Right renal pelvis (tissue), 4 donors: ENCODE measurements at regions not wholly inside any gene's neighbourhood (a gene's known extent, or its start where the extent isn't known, plus 50 kb on each side); places are given as distances from the start of the nearest gene placed in this dataset.
A peak's percentile ranks its signal among the peaks of the same experiment; 100 is the strongest.
"Not testable (repeated sequence)": the region's sequence is repeated elsewhere in the genome, so short reads cannot be mapped to it uniquely, and the experiment has no call there.

Experiments
- DNase-seq, 4 donors: peaks; one replicate each; pipeline ENCODE4 v3.0.0-alpha.2; 2013; ENCODE audit warnings: low read depth in 4 of 4, low spot score in 3 of 4, missing footprints in 1 of 4

DNA sequence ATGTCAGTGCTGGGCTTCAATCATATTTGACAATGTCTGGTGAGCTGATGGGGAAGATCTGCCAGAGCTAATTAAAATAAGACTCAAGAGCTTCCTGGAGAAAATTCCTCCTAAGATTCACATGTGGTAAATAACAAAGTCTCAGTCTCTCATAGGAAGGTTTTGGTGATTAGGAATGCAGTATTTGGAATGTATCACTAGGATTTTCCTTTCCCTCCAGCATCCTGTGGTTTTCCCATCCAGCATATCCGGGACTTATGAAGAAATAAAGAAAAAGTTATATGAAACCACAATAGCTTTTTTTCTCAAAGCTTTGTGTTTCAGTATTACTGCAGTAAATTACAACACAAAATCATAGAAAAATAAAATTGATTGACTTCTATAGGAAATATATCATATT is 1597.1 kb downstream of the ADGRL3 start:
- DNase-seq = no peak

DNA sequence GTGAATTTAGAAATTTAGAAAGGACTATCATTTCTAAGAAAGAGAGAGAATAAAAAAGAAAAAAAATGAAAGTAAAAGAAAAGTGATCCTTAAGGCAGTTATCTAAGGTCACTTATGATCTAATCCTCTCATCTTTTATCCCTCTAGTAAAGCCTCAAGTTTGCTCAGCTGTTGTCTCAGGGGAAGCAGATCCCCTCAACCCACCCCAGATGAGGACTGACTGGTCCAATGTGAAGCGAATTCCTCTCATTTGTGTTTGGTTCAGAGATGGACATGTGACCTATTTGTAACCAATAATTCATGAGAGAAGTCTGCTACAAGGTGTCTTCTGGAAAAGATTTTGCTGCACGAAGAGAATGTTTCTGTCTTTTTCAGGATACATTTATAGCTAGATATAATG is 1591.3 kb downstream of the ADGRL3 start:
- DNase-seq = no peak

DNA sequence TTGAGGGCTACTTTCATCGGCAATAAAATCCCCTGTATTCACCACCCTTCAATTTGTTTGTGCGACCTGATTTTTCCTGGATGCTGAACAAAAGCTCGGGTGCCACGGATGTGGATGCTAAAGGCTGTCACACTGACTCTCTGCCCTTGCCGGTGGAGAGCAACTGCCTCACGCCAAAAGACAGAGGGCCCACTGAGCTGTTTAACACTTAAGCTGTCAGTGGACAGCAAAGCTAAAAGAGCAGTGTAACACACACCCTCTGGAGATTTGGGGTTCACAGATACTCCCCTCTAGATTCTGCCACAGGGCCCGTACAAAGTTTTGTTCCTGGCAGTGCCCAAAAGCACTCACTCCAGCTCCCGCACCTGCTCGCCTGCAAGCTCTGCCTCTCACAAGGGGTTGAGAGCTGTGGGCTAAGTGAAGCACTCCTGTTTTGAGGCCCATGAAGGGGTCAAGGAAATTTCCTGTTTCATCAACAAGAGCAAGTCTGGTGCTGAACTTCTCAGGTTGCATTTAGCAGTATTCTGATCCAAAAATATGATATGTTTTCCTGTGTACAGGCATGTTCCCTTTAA is 1571.9 kb downstream of the ADGRL3 start:
- no peak for DNase-seq

DNA sequence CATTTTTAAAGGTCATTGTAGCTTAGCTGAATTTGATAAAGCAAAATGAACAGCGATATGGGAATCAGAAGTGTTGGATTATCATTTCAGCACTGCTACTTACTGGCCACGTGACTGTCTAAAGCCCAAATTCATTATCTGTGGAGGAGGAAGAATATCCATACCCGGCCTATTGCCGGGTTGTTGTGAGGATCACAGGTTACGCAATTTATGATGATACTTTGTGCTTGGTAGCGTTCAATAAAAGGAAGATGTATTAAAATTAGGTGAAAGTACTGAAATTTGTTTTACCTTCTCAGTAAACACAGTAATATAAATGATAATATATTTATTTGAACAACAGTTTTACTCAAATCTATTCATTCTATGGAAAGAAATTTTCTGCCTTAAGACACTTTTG is 1540.2 kb downstream of the ADGRL3 start:
- DNase-seq = no peak

DNA sequence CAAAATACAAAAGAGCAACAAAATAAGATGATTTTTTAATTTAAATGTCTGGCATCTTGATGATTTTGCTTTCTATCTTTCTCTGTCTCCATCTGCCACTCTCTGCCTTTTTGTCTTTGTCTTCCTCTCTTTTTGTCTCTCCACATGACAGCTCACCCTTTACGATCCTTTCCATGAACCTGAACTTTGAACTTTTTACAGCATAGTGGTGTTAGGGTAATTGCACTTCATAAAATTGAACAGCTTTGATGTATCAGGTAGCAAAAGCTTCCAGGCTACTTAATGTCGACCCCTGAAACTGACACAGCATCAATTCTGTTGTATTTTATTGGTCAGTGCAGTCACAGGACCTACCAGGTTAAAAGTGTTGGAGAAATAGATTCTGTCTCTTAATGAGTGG is 1517.0 kb downstream of the ADGRL3 start:
- DNase-seq = no peak

DNA sequence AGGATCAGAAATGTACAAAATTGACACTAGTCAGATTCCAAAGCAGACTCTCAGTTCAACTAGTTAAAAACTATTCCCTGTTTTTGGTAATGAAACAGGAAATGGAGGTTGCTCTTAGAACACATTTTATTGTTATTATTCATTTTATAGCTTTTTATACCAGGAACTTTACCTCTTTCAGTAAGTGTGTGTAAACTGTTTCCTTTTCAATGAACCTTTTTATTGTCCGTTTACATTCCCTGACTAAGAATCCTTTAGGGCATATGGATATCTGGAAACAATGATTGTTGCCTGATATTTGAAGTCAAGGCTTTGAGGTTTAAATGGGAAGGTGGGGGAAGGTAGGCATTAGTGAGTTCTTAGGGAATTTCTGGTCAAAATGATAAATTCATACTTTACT is 1511.4 kb downstream of the ADGRL3 start:
- no peak for DNase-seq

DNA sequence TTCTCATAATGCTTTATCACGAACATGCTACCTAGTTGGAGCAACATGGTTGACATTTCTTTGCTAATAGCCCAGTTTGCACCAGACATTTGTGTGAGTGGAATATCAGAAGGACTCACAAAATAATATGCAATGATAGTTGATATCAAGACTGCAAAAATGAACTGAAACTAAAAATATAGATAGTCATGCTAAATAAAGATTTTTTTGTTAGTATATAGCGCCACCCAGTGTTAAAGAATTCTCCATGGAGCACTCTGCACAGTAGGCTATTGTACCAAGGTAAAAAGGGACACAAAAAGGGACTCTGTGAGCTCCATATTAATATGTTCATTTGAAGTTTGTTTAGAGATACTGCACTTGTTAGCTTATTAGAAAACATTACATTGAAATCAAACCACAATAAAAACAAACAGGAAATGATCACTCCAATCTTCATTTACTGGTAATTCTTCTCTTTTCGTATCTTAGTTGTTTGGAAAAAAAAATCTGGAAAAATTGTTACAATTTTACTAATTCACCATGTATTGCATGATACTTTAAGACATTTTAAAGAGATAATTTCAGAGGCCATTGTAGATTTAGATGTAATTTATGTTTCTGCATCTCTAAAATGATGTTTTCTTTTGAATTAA is 1509.6 kb downstream of the ADGRL3 start:
- DNase-seq = peak; percentile 8 to 34 (median 22)

DNA sequence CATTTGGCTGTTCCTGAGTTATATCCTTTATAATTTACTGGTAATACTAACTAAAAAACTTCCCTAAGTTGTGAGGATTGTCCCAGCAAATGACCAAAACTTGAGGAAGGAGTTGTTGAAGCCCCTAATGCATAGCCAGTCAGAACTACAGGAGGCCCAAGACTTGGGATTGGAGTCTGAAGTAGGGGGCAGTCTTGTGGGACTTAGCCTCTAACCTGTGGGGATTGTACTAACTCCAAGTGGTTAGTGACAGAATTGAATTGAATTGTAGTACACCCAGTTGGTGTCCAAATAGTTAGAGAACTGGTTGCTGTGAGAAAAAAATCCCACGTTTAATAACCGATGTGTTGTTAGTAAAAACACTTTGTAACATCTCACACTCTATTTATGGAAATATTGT is 1506.3 kb downstream of the ADGRL3 start:
- DNase-seq = no peak

DNA sequence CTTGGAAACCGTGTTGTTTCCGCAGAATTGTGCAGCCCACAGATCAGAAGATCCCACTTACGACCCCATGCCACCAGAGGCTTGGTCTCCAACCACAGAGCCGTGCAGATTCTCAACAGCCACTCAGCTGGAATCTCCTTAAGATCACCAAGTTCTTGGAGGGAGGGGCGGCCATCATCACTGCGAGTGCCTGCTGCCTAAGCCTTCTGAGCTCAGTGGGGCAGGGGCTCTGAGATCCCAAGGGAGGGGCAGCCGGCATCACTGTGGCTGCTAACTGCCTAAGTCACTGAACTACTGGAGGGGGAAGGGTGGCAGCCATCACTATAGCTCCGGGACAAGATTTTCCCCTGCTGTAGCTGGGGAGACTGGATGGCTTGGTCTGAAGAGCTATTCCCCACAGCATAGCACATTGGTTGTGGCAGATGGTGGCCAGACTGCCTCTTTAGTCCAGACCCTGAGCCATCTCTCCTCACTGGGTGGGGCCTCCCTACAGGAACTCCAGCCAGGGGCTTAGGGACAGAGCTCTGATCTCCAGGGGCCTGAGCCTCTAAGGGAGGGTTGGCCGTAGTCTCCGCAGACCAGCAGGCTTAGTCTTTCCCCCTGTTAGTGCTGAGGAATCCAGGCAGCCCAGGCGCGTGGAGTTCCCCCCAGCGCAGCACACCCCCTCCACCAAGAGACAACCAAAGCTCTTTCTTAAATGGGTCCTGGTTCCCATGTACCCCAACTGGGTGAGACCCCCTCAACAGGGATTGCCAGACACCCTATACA is 1483.9 kb downstream of the ADGRL3 start:
- DNase-seq = no peak

DNA sequence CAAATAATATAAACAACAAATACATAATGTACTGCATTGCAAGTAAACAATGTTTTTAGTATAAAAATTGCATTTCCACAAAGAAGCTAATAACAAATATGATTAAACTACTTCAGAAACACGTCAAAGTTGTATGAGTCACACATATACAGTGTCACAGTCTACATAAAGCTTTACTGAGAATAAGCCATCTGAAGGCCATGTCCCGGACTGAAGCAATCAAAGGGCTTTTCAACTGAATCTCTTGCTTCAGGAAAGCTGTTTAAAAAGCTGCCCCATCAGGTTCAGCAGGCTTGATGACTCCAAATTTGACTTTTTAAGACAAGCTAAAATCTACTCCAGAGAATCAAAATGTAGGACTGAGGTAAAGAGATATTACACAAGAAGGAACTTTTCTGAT is 1476.8 kb downstream of the ADGRL3 start:
- no peak for DNase-seq

DNA sequence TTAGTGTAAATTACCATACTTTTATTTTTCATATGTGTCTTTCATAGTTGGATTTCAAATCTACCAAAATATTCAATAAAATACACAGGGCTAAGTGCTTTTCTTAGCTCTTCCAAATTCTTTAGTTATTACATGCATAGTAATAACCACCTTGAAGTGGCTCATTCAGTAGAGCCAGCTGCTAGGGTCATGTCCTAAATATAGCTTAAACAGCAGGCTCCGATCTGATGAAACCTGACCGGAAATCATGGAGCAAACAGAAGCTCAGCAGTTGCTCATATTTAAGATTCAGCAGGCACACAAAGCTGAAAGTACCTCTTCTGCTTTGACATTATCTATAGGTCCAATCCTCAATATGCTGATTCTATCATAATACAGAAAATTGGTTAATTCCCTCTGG is 1470.4 kb downstream of the ADGRL3 start:
- DNase-seq = no peak

DNA sequence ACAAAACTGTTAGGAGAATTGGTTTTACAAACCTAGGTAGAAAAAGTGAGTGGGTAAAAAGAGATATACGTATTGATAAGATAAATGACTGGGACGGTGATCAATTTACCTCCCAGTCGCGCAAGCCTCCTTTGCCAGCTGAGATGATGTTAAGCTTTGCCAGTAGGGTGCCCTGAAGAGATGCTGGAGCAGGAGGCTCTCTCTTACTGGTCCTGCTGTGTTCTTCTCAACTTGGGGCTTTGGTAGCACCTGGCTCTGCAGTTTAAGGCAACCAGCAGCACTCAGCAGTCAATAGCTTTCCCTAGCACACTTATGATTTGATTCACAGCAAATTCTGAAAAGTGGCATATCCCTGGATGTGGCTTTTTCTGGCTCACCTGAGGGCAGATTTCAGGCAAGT is 1461.7 kb downstream of the ADGRL3 start:
- DNase-seq = no peak

DNA sequence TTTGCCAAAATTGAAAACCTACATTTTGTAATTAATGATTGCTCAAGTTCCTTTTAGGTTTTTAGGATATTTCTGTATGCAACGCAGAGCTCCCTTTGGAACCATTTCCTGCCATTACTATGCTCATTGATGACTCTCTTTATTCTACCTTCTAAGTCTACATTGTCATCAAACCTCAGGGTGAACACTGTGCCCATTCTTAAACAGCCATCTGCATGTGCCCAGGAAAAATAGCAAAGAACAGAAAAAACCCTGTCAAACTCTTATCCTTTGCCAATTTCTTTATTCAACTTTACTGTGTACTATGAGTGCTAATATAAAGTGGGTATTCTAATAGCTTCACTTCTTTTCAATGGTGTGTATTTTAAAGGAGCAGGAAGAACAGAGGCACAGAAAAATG is 1455.9 kb downstream of the ADGRL3 start:
- DNase-seq = no peak

DNA sequence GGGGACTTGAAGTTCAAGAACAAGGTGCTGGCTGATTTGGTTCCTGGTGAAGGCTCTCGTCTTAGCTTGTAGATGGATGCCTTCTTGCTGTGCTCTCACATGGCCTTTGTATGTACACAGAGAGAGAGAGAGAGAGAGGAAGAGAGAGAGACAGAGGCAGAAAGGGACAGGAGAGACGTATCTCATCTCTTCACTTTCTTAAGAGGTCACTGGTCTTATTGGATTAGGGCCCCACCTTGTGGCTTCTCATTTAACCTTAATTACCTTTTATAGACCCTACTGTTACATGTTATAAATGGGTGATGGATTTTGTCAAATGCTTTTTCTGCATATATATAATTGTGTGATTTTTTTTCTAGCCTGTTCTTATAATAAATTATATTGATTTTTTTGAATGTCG is 1444.2 kb downstream of the ADGRL3 start:
- peak; percentile 2 to 8 (median 3) for DNase-seq

DNA sequence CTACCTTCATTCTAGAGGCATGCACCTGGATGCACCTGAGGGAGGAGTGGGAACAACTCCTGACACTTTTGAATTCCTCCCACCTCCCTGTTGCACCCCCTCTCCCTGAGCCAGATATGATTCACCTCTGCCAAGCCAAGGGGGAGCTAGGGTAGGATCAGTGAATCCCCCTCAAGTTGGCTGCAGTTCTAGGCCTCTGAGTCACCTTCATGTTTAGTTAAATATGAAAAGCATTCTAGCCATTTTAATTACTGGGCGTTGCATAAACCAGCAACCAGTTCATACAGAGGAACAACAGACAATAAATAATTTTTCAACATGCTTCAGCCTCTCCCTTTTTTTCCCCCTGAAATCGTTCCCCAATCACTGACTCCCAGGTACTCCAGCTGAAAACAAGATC is 1440.2 kb downstream of the ADGRL3 start:
- DNase-seq = no peak

DNA sequence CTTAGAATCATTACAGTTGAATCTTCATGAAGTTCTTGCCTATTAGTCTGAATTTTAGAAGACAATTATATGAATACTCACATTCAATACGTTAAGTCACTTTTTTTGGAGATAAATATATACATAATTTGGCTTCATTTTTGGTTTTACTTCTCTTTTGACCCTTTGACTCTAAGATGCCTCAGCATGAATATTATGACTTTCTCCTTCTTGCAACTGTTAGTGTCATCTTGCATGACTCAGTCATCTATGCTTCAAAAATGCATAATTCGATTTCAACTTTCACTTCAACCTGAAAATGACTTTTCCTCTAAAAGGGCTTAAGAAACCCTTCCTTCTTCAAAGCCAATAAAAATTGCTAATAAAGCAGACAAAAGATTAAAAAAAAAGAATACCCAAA is 1427.5 kb downstream of the ADGRL3 start:
- no peak for DNase-seq

DNA sequence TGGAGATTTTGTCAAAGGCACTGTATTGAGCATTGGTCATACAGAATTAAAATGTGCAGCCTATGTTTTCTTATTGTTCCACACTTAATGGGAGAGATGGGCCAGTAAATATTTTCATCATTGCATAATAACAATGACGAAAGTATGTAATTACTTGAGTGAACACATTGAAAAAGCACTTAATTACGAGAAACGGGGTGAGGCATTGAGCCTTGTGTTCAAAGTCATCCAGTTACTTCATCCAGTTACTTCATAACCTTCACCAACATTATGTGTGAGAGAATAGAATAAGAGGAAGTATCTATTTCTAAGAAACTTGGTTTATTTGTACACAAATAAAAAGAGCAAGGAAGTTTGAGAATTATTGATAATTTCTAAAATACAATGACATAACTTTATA is 1427.0 kb downstream of the ADGRL3 start:
- no peak for DNase-seq

DNA sequence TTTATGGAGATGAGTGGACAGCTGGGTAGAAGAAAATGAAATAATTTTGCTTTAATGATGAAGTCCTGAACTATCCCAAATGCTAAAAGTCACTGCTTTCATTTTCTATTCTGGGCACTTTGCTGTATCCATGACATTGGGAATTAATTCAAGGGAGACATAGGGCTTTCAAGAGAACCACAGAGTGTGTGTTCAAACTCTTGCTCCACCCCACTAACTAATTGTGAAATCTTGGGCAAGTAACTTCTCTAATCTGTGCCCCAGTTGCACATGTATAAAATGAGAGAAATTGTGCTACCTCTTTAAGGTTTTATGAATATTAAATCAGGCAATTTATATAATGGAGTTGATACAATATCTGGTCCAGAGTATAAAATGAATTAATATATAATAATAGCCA is 1422.0 kb downstream of the ADGRL3 start:
- DNase-seq = no peak

DNA sequence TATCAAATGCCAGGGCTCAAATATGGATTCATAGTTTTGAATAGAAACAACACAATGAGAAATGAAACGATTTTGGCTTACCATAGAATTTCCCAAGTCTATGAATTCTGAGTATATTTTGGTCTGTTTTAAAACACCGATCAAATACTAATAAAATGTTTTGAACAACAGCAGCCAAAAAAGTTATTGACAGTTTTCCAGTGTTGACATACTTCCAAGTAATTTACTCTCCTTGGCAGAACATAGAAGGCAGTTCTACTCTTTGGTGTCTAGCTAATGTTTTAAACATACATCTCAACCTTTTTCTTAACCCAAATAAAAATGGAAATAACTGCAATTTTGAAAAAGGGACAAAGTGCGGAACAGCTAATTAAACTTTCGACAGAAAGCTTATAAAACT is 1419.8 kb downstream of the ADGRL3 start:
- no peak for DNase-seq

DNA sequence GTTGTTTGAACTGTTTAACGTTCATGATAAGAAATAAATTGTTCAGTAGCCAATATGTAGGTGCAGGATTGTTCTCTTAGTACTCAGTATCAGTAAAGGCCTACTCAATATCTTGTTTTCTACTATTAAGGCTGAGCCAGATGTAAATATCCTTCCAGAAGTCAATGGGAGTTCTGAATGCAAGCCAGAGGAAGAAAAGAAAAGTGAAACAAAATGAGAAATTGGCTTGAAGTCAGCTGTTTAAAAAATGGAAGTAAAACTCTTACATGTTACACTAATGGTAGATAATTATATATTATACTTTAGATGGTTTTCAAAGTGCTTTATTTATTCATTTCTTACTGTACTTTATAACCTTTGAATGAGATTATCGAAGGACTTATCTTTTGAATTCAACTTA is 1417.9 kb downstream of the ADGRL3 start:
- no peak for DNase-seq

DNA sequence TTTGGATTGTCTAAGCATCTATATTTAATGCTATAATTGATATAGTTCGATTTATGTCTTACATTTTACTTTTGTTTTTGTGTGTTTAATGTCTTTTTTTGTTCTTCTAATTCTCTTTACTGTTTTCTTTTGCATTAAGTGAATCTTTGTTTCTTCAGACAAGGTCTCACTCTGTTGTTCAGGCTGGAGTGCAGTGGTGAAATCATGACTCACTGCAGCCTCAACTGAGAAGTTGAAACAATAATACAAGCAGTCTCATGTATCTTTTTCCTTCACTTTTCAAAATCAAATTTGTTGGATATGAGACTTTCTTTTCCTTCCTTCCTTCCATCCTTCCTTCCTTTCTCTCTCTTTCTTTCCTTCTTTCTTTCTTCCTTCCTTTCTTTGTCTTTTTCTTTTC is 1401.6 kb downstream of the ADGRL3 start:
- no peak for DNase-seq

DNA sequence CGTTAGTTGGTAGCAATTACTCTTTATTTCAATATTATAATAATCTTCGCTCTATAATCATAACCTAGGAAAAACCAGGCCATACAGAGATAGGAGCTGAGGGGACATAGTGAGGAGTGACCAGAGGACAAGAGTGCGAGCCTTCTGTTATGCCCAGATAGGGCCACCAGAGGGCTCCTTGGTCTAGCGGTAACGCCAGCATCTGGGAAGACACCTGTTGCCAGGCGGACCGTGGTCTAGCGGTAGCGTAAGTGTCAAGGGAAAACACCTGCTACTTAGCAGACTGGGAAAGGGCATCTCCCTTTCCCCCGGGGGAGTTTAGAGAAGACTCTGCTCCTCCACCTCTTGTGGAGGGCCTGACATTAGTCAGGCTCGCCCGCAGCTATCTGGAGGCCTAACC is 1395.1 kb downstream of the ADGRL3 start:
- DNase-seq = not testable (repeated sequence)
